ENCODE measurements at regions not wholly inside any gene's neighbourhood (a gene's known extent, or its start where the extent isn't known, plus 50 kb on each side); places are given as distances from the start of the nearest gene placed in this dataset.
"Not testable (repeated sequence)": the region's sequence is repeated elsewhere in the genome, so short reads cannot be mapped to it uniquely, and the experiment has no call there.

DNA sequence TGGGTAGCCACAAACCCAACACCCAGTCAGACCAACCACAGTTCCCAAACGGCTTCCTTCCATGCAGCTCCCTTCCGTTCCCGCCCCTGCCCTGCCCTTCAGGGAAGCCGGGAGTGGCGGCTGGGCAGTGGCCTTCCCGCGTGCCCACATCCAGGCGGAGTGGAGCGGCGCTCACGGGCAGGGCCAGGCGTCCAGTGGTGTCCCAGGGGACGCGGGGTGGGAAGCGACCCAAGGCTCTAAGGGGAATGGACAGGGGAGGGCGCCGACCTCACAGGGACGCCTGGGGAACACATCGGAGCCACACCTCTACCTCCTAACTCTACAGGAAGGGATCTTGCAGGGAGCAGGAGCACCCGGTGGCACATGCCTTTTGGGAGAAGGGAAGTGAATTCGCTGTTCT lies 225.9 kb upstream of the MGAT5 start:
- Mint-ChIP-seq H3K4me1 (ENCODE audit: low read depth) (no peaks in the 10 kb centered on the region), H3K27ac (no peak overlapping the region), H3K36me3 (ENCODE audit: low read depth) (no peaks in the 10 kb centered on the region), H3K9me3 (no peaks in the 10 kb centered on the region), H3K27me3 (peaks cover 64% of the 10 kb centered on the region), H3K4me3 (no peak overlapping the region)
- intact Hi-C loops (cut with micrococcal nuclease): no loop called here

DNA sequence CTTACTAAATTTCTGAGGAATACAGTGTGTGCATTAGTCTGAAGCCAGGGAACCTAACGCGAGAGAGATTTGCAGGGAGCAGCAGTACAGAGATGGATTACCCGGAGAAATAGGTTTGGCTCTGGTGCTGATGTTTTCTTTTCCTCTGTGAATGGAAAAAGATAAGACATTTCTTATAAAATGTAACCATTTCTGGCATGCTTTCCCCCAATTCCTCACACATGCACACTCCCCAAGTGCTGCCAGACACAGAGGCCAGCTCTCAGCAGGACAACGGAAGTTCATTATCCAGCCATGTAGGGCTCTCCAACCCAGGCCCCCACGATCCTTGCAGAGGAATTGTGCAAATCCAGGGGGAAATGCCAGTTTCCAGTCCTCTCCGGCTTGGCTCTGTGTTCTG lies 224.5 kb upstream of the MGAT5 start:
- intact Hi-C loops (cut with micrococcal nuclease): no loop called here
- Mint-ChIP-seq H3K9me3 (no peaks in the 10 kb centered on the region), H3K36me3 (ENCODE audit: low read depth) (no peaks in the 10 kb centered on the region), H3K27ac (no peak overlapping the region), H3K27me3 (peaks cover 56% of the 10 kb centered on the region), H3K4me3 (no peak overlapping the region), H3K4me1 (ENCODE audit: low read depth) (no peaks in the 10 kb centered on the region)

- Mint-ChIP-seq H3K27me3 (peaks cover 46% of the 10 kb centered on the region), H3K9me3 (no peaks in the 10 kb centered on the region), H3K4me1 (ENCODE audit: low read depth) (no peaks in the 10 kb centered on the region), H3K4me3 (no peak overlapping the region), H3K36me3 (ENCODE audit: low read depth) (no peaks in the 10 kb centered on the region), H3K27ac (no peak overlapping the region)
- intact Hi-C loops (cut with micrococcal nuclease): no loop called here
Measured at GRCh38 chr2:134031539-134031938, 222.3 kb upstream of the MGAT5 start.

- H3K27me3 Mint-ChIP-seq: peaks cover 11% of the 10 kb centered on the region
- H3K4me1 Mint-ChIP-seq (ENCODE audit: low read depth): peaks cover 17% of the 10 kb centered on the region
- peaks cover 24% of the 10 kb centered on the region for H3K9me3 Mint-ChIP-seq
- H3K36me3 Mint-ChIP-seq (ENCODE audit: low read depth): no peaks in the 10 kb centered on the region
- no peak overlapping the region for H3K27ac Mint-ChIP-seq
- no peak overlapping the region for H3K4me3 Mint-ChIP-seq
- intact Hi-C loops (cut with micrococcal nuclease): no loop called here
Measured at GRCh38 chr2:134035605-134036370, 218.1 kb upstream of the MGAT5 start.

DNA sequence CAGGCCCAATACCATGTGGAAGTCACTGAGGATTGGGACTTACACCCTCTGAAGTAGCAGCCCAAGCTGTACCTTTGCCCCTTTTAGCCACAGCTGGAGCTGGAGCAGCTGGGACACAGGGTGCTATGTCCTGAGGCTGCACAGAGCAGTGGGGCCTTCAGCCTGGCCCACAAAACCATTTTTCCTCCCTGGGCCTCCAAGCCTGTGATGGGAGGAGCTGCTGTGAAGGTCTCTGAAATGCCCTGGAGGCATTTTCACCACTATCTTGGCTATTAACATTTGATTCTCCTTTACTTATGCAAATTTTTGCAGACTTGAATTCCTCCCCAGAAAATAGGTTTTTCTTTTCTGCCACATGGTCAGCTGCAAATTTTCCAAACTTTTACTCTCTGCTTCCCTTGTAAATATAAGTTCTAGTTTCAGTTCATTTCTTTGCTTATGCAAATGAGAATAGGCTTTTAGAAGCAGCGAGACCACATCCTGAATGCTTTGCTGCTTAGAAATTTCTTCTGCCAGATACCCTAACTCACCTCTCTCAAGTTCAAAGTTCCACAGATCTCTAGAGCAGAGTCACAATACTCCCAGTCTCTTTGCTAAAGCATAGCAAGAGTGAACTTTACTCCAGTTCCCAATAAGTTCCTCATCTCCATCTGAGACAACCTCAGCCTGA lies 213.8 kb upstream of the MGAT5 start:
- Mint-ChIP-seq H3K27me3 (peaks cover 6% of the 10 kb centered on the region), H3K27ac (no peak overlapping the region), H3K9me3 (peaks cover 29% of the 10 kb centered on the region), H3K4me3 (no peak overlapping the region), H3K36me3 (ENCODE audit: low read depth) (no peaks in the 10 kb centered on the region), H3K4me1 (ENCODE audit: low read depth) (peaks cover 29% of the 10 kb centered on the region)
- intact Hi-C loops (cut with micrococcal nuclease): no loop called here

DNA sequence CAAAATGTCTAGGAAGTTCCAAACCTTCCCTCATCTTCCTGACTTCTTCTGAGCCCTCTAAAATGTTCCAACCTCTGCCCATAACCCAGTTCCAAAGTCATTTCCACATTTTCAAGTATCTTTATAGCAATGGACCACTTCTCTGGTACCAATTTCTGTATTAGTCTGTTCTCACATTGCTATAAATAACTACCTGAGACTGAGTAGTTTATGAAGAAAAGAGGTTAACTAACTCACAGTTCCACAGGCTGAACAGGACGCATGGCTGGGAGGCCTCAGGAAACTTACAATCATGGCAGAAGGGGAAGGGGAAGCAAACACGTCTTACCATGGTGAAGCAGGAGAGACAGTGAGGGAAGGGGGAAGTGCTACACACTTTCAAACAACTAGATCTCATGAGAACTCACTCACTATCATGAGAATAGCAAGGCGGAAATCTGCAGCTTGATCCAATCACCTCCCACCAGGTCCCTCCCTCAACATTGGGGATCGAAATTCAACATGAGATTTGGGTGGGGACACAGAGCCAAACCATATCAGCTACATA lies 213.2 kb upstream of the MGAT5 start:
- H3K4me3 Mint-ChIP-seq; intact Hi-C loops (cut with micrococcal nuclease); H3K36me3 Mint-ChIP-seq (ENCODE audit: low read depth); H3K27ac Mint-ChIP-seq; H3K27me3 Mint-ChIP-seq: not testable (repeated sequence)
- H3K9me3 Mint-ChIP-seq: peaks cover 32% of the 10 kb centered on the region
- peaks cover 29% of the 10 kb centered on the region for H3K4me1 Mint-ChIP-seq (ENCODE audit: low read depth)

GRCh38 chr2:134041877-134042276 lies 212.0 kb upstream of the MGAT5 start:
- Mint-ChIP-seq H3K4me1 (ENCODE audit: low read depth) (peaks cover 29% of the 10 kb centered on the region), H3K36me3 (ENCODE audit: low read depth) (no peaks in the 10 kb centered on the region), H3K27ac (no peak overlapping the region), H3K27me3 (peaks cover 6% of the 10 kb centered on the region), H3K4me3 (no peak overlapping the region), H3K9me3 (peaks cover 38% of the 10 kb centered on the region)
- intact Hi-C loops (cut with micrococcal nuclease): no loop called here

GRCh38 chr2:134043028-134043427 lies 210.8 kb upstream of the MGAT5 start:
- H3K27me3 Mint-ChIP-seq: not testable (repeated sequence)
- peaks cover 29% of the 10 kb centered on the region for H3K4me1 Mint-ChIP-seq (ENCODE audit: low read depth)

DNA sequence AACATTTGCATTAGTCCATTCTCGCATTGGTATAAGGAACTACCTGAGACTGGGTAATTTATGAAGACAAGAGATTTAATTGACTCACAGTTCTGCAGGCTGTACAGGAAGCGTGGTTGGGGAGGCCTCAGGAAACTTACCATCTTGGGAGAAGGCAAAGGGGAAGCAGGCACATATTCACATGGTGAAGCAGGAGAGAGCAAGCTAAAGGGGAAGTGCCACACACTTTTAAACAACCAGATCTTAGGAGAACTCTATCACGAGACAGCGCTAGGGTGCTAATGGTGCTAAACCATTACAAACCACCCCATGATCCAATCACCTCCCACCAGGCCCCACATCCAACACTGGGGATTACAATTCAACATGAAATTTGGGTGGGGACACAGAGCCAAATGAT lies 201.7 kb upstream of the MGAT5 start:
- Mint-ChIP-seq H3K4me3 (no peak overlapping the region), H3K27ac (no peak overlapping the region), H3K9me3 (peaks cover 36% of the 10 kb centered on the region), H3K36me3 (ENCODE audit: low read depth) (no peaks in the 10 kb centered on the region), H3K4me1 (ENCODE audit: low read depth) (no peaks in the 10 kb centered on the region), H3K27me3 (peaks cover 5% of the 10 kb centered on the region)
- intact Hi-C loops (cut with micrococcal nuclease): no loop called here

More at GRCh38 chr2:134043028-134043427, 210.8 kb upstream of the MGAT5 start:
- peaks cover 32% of the 10 kb centered on the region for H3K9me3 Mint-ChIP-seq
- intact Hi-C loops (cut with micrococcal nuclease); H3K27ac Mint-ChIP-seq; H3K36me3 Mint-ChIP-seq (ENCODE audit: low read depth); H3K4me3 Mint-ChIP-seq: not testable (repeated sequence)

- H3K4me3 Mint-ChIP-seq: no peak overlapping the region
- H3K4me1 Mint-ChIP-seq (ENCODE audit: low read depth): no peaks in the 10 kb centered on the region
- peaks cover 27% of the 10 kb centered on the region for H3K9me3 Mint-ChIP-seq
- peaks cover 8% of the 10 kb centered on the region for H3K27me3 Mint-ChIP-seq
- no peak overlapping the region for H3K27ac Mint-ChIP-seq
- no peaks in the 10 kb centered on the region for H3K36me3 Mint-ChIP-seq (ENCODE audit: low read depth)
- intact Hi-C loops (cut with micrococcal nuclease): no loop called here
Measured at GRCh38 chr2:134056173-134056572, 197.7 kb upstream of the MGAT5 start.

- intact Hi-C loops (cut with micrococcal nuclease); H3K36me3 Mint-ChIP-seq (ENCODE audit: low read depth); H3K27ac Mint-ChIP-seq; H3K4me3 Mint-ChIP-seq; H3K4me1 Mint-ChIP-seq (ENCODE audit: low read depth): not testable (repeated sequence)
- H3K9me3 Mint-ChIP-seq: peaks cover 32% of the 10 kb centered on the region
- H3K27me3 Mint-ChIP-seq: peaks cover 12% of the 10 kb centered on the region
Measured at GRCh38 chr2:134061066-134061465, 192.8 kb upstream of the MGAT5 start.

DNA sequence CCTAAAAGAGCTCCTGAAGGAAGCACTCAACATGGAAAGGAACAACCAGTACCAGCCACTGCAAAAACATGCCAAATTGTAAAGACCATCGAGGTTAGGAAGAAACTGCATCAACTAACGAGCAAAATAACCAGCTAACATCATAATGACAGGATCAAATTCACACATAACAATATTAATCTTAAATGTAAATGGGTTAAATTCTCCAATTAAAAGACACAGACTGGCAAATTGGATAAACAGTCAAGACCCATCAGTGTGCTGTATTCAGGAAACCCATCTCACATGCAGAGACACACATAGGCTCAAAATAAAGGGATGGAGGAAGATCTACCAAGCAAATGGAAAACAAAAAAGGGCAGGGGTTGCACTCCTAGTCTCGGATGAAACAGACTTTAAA lies 191.6 kb upstream of the MGAT5 start:
- H3K4me1 Mint-ChIP-seq (ENCODE audit: low read depth); H3K27ac Mint-ChIP-seq; H3K4me3 Mint-ChIP-seq; H3K36me3 Mint-ChIP-seq (ENCODE audit: low read depth); intact Hi-C loops (cut with micrococcal nuclease); H3K27me3 Mint-ChIP-seq: not testable (repeated sequence)
- peaks cover 32% of the 10 kb centered on the region for H3K9me3 Mint-ChIP-seq

DNA sequence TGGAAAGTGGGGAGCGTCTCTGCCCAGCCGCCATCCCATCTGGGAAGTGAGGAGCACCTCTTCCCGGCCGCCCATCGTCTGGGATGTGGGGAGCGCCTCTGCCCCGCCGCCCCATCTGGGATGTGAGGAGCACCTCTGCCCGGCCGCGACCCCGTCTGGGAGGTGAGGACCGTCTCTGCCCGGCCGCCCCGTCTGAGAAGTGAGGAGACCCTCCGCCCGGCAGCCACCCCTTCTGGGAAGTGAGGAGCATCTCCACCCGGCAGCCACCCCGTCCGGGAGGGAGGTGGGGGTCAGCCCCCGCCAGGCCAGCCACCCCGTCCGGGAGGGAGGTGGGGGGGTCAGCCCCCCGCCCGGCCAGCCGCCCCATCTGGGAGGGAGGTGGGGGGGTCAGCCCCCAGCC lies 190.0 kb upstream of the MGAT5 start:
- H3K4me1 Mint-ChIP-seq (ENCODE audit: low read depth); H3K36me3 Mint-ChIP-seq (ENCODE audit: low read depth); H3K27me3 Mint-ChIP-seq; intact Hi-C loops (cut with micrococcal nuclease); H3K4me3 Mint-ChIP-seq; H3K27ac Mint-ChIP-seq: not testable (repeated sequence)
- H3K9me3 Mint-ChIP-seq: peaks cover 32% of the 10 kb centered on the region

DNA sequence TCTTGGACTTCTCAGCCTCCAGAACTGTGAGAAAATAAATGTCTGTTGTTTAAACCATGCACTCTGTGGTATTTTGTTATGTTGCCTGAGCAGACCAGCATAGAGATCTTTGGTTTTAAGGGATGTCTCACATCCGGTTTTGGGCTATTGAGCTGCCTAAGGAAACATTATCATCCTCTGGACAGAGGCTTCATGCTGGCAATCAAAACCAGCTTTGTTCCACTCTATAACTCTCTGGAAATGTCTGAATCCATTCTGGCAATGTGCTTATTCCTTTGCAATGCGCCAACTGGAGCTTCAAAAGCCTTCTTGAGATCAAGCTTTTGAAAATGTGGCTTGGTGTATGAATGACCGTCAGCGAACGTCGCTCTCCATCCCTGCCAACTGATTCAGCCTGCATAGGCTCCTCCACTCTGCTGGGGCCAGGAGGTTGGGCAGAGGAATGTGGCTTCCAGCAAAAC lies 183.6 kb upstream of the MGAT5 start:
- Mint-ChIP-seq H3K4me1 (ENCODE audit: low read depth) (no peaks in the 10 kb centered on the region), H3K9me3 (peaks cover 1% of the 10 kb centered on the region), H3K4me3 (no peak overlapping the region), H3K27me3 (peaks cover 6% of the 10 kb centered on the region), H3K36me3 (ENCODE audit: low read depth) (no peaks in the 10 kb centered on the region), H3K27ac (no peak overlapping the region)
- intact Hi-C loops (cut with micrococcal nuclease): no loop called here
